ENCODE measurements at regions not wholly inside any gene's neighbourhood (a gene's known extent, or its start where the extent isn't known, plus 50 kb on each side); places are given as distances from the start of the nearest gene placed in this dataset.

DNA sequence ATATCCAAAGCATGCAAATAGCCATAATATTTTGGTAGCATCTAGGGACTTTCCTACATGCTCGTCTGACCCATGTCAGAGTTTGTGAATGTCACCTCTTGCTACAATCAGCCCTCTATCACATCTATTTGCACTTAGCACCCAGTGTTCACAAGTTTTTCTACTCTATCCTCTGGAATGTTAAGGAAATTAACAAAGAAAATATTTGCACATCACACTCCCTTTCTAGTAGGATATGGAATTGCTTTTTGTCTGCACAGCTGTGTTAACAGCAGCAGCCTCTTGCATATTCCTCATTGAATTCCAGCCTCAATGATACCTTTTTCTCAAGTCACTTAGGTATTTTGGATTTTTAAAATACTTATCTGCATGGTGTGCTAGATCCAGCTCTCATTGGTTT is 403.1 kb upstream of the SEMA3C start:
- Histone ChIP-seq H3K4me1 (peaks cover 0 to 14% (median 4%) of the 10 kb centered on the region in 4 donors), H3K27ac (peak overlapping the region in 3 of 5 donors; percentile 36 to 65 (median 50)), H3K36me3 (no peaks in the 10 kb centered on the region), H3K4me3 (no peak overlapping the region), H3K27me3 (no peaks in the 10 kb centered on the region), H3K9me3 (no peaks in the 10 kb centered on the region)
- intact Hi-C loops (cut with DNase I; ENCODE audit: low total_unique reads), result no loop called here
- 30 to 58% (median 40%) methylated on average over 1 of the region's 1 CpG for WGBS, 5 donors
- peak in 1 of 2 donors; percentile 58 for DNase-seq
- TF ChIP-seq, protein P1, sequence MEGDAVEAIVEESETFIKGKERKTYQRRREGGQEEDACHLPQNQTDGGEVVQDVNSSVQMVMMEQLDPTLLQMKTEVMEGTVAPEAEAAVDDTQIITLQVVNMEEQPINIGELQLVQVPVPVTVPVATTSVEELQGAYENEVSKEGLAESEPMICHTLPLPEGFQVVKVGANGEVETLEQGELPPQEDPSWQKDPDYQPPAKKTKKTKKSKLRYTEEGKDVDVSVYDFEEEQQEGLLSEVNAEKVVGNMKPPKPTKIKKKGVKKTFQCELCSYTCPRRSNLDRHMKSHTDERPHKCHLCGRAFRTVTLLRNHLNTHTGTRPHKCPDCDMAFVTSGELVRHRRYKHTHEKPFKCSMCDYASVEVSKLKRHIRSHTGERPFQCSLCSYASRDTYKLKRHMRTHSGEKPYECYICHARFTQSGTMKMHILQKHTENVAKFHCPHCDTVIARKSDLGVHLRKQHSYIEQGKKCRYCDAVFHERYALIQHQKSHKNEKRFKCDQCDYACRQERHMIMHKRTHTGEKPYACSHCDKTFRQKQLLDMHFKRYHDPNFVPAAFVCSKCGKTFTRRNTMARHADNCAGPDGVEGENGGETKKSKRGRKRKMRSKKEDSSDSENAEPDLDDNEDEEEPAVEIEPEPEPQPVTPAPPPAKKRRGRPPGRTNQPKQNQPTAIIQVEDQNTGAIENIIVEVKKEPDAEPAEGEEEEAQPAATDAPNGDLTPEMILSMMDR (IDR thresholded peaks at IDR 0.05), result no peak
- TF ChIP-seq POLR2AphosphoS5 (IDR thresholded peaks at IDR 0.05) (no peak), POLR2A (IDR thresholded peaks at IDR 0.05) (no peak), EP300 (IDR thresholded peaks at IDR 0.05) (no peak)

- no peak for DNase-seq
- 73 to 89% (median 80%) methylated on average over 3 of the region's 3 CpGs for WGBS, 5 donors
- peaks cover 0 to 10% (median 4%) of the 10 kb centered on the region in 4 donors for H3K4me1 ChIP-seq
- no peak overlapping the region for H3K4me3 ChIP-seq
- no peaks in the 10 kb centered on the region for H3K9me3 ChIP-seq
- H3K36me3 ChIP-seq, result no peaks in the 10 kb centered on the region
- H3K27me3 ChIP-seq, result no peaks in the 10 kb centered on the region
- TF ChIP-seq EP300 (IDR thresholded peaks at IDR 0.05), result no peak
- TF ChIP-seq, protein P1 (IDR thresholded peaks at IDR 0.05), result no peak
- no peak for TF ChIP-seq POLR2A (IDR thresholded peaks at IDR 0.05)
- no peak for TF ChIP-seq POLR2AphosphoS5 (IDR thresholded peaks at IDR 0.05)
- H3K27ac ChIP-seq, result no peak overlapping the region
- intact Hi-C loops (cut with DNase I; ENCODE audit: low total_unique reads), result no loop called here
Measured at GRCh38 chr7:81317741-81318140, 398.9 kb upstream of the SEMA3C start.

- Histone ChIP-seq H3K27me3 (no peaks in the 10 kb centered on the region), H3K9me3 (no peaks in the 10 kb centered on the region), H3K36me3 (no peaks in the 10 kb centered on the region), H3K27ac (no peak overlapping the region), H3K4me1 (no peaks in the 10 kb centered on the region), H3K4me3 (no peak overlapping the region)
- TF ChIP-seq POLR2AphosphoS5 (IDR thresholded peaks at IDR 0.05) (no peak), EP300 (IDR thresholded peaks at IDR 0.05) (no peak), POLR2A (IDR thresholded peaks at IDR 0.05) (no peak)
- TF ChIP-seq, protein P1 (IDR thresholded peaks at IDR 0.05), result no peak
- intact Hi-C loops (cut with DNase I; ENCODE audit: low total_unique reads), result no loop called here
- no peak for DNase-seq
- WGBS, 5 donors, result 32 to 51% (median 40%) methylated on average over 2 of the region's 2 CpGs
Measured at GRCh38 chr7:81308643-81309322, 389.9 kb upstream of the SEMA3C start.

- intact Hi-C loops (cut with DNase I; ENCODE audit: low total_unique reads), result no loop called here
- H3K4me3 ChIP-seq, result no peak overlapping the region
- peaks cover 0 to 24% (median 20%) of the 10 kb centered on the region in 4 donors for H3K4me1 ChIP-seq
- no peak for DNase-seq
- no peaks in the 10 kb centered on the region for H3K9me3 ChIP-seq
- no peaks in the 10 kb centered on the region for H3K27me3 ChIP-seq
- no peak overlapping the region for H3K27ac ChIP-seq
- 61 to 86% (median 84%) methylated on average over 2 of the region's 2 CpGs for WGBS, 5 donors
- H3K36me3 ChIP-seq, result no peaks in the 10 kb centered on the region
- TF ChIP-seq EP300 (IDR thresholded peaks at IDR 0.05) (no peak), POLR2A (IDR thresholded peaks at IDR 0.05) (no peak), POLR2AphosphoS5 (IDR thresholded peaks at IDR 0.05) (no peak)
- TF ChIP-seq, protein P1 (IDR thresholded peaks at IDR 0.05), result no peak
Measured at GRCh38 chr7:81301815-81302214, 383.0 kb upstream of the SEMA3C start.
